ENCODE measurements at regions not wholly inside any gene's neighbourhood (a gene's known extent, or its start where the extent isn't known, plus 50 kb on each side); places are given as distances from the start of the nearest gene placed in this dataset.

DNA sequence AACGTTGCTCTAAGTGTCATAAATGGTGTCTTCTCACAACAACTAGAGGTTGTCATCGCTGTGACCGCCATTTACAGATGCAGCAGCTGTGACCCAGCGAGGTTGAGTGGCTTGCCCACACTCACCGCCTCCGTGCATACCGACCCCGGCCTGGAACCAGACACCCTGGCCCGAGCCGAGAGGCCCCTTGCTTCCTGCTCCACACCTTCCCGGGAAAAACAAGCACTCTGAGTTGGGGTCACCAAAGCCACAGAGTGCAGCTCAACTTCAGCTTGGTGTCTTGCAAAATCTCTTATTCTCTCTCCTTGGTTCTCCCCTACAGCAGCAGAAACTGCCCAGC, 115.7 kb upstream of the PPP2R2D start:
- dilution Hi-C loops (cut with MboI; ENCODE audit: extremely low pct_ligation_motif_present, low sequenced_read_pairs) = no loop called here
- Histone ChIP-seq H3K4me2 (ENCODE audit: insufficient read depth, low read length) (no peak overlapping the region), H4K20me1 (replicated peaks; ENCODE audit: control insufficient read depth, extremely low read depth, insufficient read depth, low read length) (no peaks in the 10 kb centered on the region), H3K79me2 (ENCODE audit: control insufficient read depth, insufficient read depth, low read length) (no peaks in the 10 kb centered on the region), H3K27me3 (ENCODE audit: control insufficient read depth in 2 of 2, insufficient read depth in 2 of 2, low read length in 2 of 2) (no peaks in the 10 kb centered on the region), H3K36me3 (ENCODE audit: control insufficient read depth in 2 of 2, extremely low read depth in 1 of 2, insufficient read depth in 2 of 2, low read length in 2 of 2) (no peaks in the 10 kb centered on the region), H3K9ac (replicated peaks; ENCODE audit: extremely low read depth, insufficient read depth, low read length) (no peak overlapping the region), H3K9me3 (replicated peaks; ENCODE audit: control insufficient read depth, insufficient read depth, low read length) (peaks cover 3% of the 10 kb centered on the region), H3K27ac (ENCODE audit: insufficient read depth, low read depth, low read length) (no peak overlapping the region), H2AFZ (ENCODE audit: low read depth, low read length) (no peak overlapping the region), H3K9me1 (replicated peaks; ENCODE audit: control insufficient read depth, extremely low read depth, insufficient read depth, low read length) (no peaks in the 10 kb centered on the region), H3K4me1 (ENCODE audit: control insufficient read depth, extremely low read depth, insufficient read depth, low read length) (no peaks in the 10 kb centered on the region), H3K4me3 (replicated peaks in 1 of 3; ENCODE audit: insufficient read depth in 1 of 3, low read depth in 1 of 3, low read length in 3 of 3) (no peak overlapping the region)
- ChIA-PET POLR2A (no interaction called here), CTCF (no interaction called here)
- TF ChIP-seq, protein P1, sequence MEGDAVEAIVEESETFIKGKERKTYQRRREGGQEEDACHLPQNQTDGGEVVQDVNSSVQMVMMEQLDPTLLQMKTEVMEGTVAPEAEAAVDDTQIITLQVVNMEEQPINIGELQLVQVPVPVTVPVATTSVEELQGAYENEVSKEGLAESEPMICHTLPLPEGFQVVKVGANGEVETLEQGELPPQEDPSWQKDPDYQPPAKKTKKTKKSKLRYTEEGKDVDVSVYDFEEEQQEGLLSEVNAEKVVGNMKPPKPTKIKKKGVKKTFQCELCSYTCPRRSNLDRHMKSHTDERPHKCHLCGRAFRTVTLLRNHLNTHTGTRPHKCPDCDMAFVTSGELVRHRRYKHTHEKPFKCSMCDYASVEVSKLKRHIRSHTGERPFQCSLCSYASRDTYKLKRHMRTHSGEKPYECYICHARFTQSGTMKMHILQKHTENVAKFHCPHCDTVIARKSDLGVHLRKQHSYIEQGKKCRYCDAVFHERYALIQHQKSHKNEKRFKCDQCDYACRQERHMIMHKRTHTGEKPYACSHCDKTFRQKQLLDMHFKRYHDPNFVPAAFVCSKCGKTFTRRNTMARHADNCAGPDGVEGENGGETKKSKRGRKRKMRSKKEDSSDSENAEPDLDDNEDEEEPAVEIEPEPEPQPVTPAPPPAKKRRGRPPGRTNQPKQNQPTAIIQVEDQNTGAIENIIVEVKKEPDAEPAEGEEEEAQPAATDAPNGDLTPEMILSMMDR (IDR thresholded peaks at IDR 0.05; ENCODE audit: extremely low read depth in 1 of 2, insufficient read depth in 1 of 2, low read depth in 1 of 2, low read length in 2 of 2) = no peak
- TF ChIP-seq, protein P2, sequence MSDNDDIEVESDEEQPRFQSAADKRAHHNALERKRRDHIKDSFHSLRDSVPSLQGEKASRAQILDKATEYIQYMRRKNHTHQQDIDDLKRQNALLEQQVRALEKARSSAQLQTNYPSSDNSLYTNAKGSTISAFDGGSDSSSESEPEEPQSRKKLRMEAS (IDR thresholded peaks at IDR 0.05; ENCODE audit: insufficient read depth, insufficient read length) = no peak
- TF ChIP-seq JUN (IDR thresholded peaks at IDR 0.05; ENCODE audit: borderline replicate concordance, insufficient read depth, insufficient read length, low read depth) = no peak
- no peak for TF ChIP-seq FOS (IDR thresholded peaks at IDR 0.05; ENCODE audit: borderline replicate concordance, insufficient read depth, low read length)
- TF ChIP-seq POLR2AphosphoS5 (IDR thresholded peaks at IDR 0.05; ENCODE audit: insufficient read depth, low read depth, low read length) = no peak
- no peak for TF ChIP-seq GATA2 (IDR thresholded peaks at IDR 0.05; ENCODE audit: insufficient read depth, insufficient read length, low read depth, low read length)
- no peak for TF ChIP-seq MYC (IDR thresholded peaks at IDR 0.05; ENCODE audit: low read depth, low read length)
- TF ChIP-seq POLR2A (IDR thresholded peaks at IDR 0.05; ENCODE audit: low read depth, low read length) = no peak
- no peak for TF ChIP-seq EZH2 (IDR thresholded peaks at IDR 0.05; ENCODE audit: borderline replicate concordance, low read depth, low read length, severe bottlenecking)
- FAIRE-seq (no peak), DNase-seq (ENCODE audit: low read depth, low spot score) (no peak)
- intact Hi-C loops (cut with micrococcal nuclease) = no loop called here
- no TSS peak for BruUV-seq (replicated peaks)
